Activated T-cell treated with anti-CD3 and anti-CD28 coated beads, Interleukin-2, amount 50 U/mL, for 4 hours (primary cell): ENCODE measurements at regions not wholly inside any gene's neighbourhood (a gene's known extent, or its start where the extent isn't known, plus 50 kb on each side); places are given as distances from the start of the nearest gene placed in this dataset.

Source experiments
- ATAC-seq, 2 donors: fragments of 200-7000 bp; cut with Tn5 transposase; one replicate each; pipeline ENCODE4 v1.10.0; 2021
- DNase-seq: peaks from one replicate; pipeline ENCODE4 v3.0.0-alpha.2; 2020
- H3K27me3 Mint-ChIP-seq: one replicate; pipeline ENCODE4 v1.8.0; 2021; ENCODE audit warnings: low read depth, mixed read lengths
- H3K36me3 Mint-ChIP-seq: one replicate; pipeline ENCODE4 v1.8.0; 2022; ENCODE audit warnings: mixed read lengths; ENCODE audit not compliant: insufficient read depth
- H3K4me1 Mint-ChIP-seq: one replicate; pipeline ENCODE4 v1.8.0; 2021; ENCODE audit warnings: low read depth, mixed read lengths
- H3K4me3 Mint-ChIP-seq: one replicate; pipeline ENCODE4 v1.8.0; 2021; ENCODE audit warnings: mild to moderate bottlenecking, moderate library complexity, mixed read lengths
- H3K9me3 Mint-ChIP-seq: one replicate; pipeline ENCODE4 v1.8.0; 2021; ENCODE audit warnings: mixed read lengths

- Mint-ChIP-seq H3K4me1 (peaks cover 12% of the 10 kb centered on the region), H3K4me3 (no peak overlapping the region), H3K27me3 (no peaks in the 10 kb centered on the region), H3K36me3 (peaks cover 11% of the 10 kb centered on the region), H3K9me3 (no peaks in the 10 kb centered on the region)
- no peak for DNase-seq
- ATAC-seq = no peak
These were observed 50.0 kb downstream of the NCOR2 start for GRCh38 chr12:124517260-124518050.

GRCh38 chr12:124516850-124517249, 50.6 kb downstream of the NCOR2 start:
- Mint-ChIP-seq H3K9me3 (no peaks in the 10 kb centered on the region), H3K4me1 (peaks cover 12% of the 10 kb centered on the region), H3K36me3 (peaks cover 7% of the 10 kb centered on the region), H3K27me3 (no peaks in the 10 kb centered on the region), H3K4me3 (no peak overlapping the region)
- DNase-seq (no peak), ATAC-seq (no peak)

DNA sequence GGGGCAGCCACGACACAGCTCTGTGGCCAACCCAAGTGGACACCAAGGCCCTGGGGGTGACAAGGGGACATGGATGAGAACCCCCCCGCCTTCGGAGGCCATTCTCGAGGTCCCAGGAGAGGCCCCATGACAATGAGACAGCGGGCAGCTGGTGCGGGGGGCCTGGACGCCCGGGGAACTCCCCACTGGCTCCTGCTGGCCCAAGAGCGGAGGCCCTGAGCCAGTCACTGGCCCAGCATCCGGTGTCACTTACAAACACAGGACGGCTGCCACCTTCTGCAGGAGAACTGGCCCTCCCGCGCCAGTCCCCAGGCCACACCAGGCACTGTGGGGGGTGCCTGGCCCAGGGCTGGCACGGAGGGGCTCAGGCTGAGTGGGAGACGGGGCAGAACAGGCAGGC, 51.4 kb downstream of the NCOR2 start:
- DNase-seq (no peak), ATAC-seq (no peak)
- H3K4me1 Mint-ChIP-seq = peaks cover 12% of the 10 kb centered on the region
- H3K36me3 Mint-ChIP-seq = peaks cover 6% of the 10 kb centered on the region
- no peaks in the 10 kb centered on the region for H3K9me3 Mint-ChIP-seq
- H3K4me3 Mint-ChIP-seq = no peak overlapping the region
- H3K27me3 Mint-ChIP-seq = no peaks in the 10 kb centered on the region

DNA sequence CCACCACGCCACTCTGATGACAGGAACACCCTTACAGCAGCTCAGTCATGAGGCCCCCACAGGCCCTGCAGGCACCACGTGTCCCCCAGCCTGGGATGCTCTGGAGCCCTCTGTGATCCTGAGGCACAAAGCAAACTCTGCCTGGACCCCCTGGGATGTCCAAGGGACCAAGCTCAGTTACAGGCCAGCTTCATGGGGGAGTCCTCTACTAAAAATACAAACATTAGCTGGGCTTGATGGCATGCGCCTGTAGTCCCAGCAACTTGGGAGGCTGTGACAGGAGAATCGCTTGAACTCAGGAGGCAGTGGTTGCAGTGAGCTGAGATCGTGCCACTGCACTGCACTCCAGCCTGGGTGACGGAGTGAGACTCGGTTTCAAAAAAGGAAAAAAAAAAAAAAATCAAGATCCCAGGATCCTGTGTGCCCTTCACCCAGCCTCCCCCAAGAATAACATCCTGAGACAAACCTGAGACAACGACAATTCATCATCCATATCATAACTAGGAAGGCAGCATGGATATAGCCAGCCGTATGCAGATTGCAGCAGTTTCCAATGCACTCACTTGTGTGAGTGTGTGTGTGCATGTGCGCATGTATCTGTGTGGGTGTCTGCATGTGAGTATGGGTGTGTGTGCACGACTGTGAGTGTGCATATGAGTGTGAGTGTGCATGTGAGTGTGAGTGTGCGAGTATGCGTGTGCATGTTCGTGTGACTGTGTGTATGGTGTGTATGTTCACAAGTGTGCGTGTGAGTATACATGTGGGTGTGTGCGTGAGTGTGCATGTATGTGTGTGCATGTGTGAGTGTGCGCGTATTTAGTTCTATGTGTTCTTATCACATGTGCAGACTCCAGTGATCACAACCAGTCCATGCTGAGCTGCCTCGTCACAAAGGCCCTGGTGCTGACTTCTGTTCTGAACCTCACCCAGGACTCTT, 52.1 kb downstream of the NCOR2 start:
- H3K4me3 Mint-ChIP-seq = no peak overlapping the region
- no peaks in the 10 kb centered on the region for H3K27me3 Mint-ChIP-seq
- no peaks in the 10 kb centered on the region for H3K9me3 Mint-ChIP-seq
- peaks cover 6% of the 10 kb centered on the region for H3K36me3 Mint-ChIP-seq
- no peak for DNase-seq
- no peak for ATAC-seq
- H3K4me1 Mint-ChIP-seq = peaks cover 12% of the 10 kb centered on the region

- Mint-ChIP-seq H3K4me3 (no peak overlapping the region), H3K36me3 (peaks cover 6% of the 10 kb centered on the region), H3K27me3 (no peaks in the 10 kb centered on the region), H3K4me1 (peaks cover 16% of the 10 kb centered on the region), H3K9me3 (no peaks in the 10 kb centered on the region)
- ATAC-seq (no peak), DNase-seq (no peak)
These were observed 53.0 kb downstream of the NCOR2 start for GRCh38 chr12:124514145-124514995.

DNA sequence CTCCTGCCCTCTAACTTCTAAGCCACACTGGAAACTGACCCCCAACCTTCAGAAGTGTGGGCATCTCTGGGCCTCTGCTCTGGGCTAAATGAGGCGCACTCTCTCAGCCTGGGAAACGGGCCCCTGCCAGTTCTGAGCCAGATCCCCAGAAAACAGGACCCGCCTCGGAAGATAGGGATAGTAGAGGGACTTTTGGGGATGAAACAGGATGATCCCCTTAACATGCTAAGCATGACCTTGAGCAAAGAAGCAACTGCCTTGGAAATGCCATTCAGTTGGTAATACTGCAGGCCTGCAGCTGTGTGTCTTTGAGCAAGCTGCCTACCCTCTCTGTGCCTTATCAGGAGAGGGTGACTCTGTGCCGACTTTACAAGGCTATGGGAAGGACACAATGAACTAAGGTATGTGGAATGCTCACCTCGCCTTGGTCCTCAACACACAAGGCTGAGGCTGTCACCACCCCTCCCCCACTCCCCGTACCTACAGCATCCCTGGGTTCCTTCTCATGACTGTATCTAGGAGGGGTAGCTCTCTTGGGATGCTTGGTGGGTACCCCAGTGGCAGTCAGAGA, 54.0 kb downstream of the NCOR2 start:
- DNase-seq (no peak), ATAC-seq (no peak)
- Mint-ChIP-seq H3K4me1 (peaks cover 13% of the 10 kb centered on the region), H3K9me3 (no peaks in the 10 kb centered on the region), H3K36me3 (peaks cover 6% of the 10 kb centered on the region), H3K4me3 (no peak overlapping the region), H3K27me3 (no peaks in the 10 kb centered on the region)

DNA sequence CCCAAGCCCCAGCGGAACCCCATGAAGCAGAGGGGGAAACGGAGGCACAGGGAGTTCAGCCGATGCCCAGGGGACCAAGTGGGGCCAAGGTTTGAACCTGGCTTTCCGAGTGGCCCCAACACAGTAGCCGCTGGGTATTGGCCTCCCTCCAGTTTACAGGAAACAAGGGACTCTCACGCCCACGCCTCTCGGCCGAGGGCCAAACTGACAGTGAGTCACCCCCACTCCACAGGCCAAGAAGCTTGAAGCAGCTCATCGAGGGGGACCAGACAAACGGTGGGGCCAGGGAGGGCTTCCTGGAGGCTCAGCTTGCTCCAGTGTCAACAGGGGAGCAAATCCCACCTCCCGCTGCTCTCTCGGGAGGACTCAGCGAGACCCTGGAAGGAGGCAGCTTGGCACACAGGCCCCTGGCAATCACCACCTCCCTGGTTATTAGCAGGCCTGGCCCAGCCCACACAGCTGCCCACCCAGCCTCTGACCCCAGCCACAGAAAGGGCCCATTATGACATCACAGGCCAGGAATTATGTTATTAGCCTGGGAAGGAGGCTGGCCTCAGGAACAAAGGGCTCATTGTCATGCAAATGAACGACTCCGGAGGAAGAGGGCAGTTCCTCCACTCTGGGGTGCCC, 54.6 kb downstream of the NCOR2 start:
- ATAC-seq = no peak
- DNase-seq = no peak
- Mint-ChIP-seq H3K4me1 (peaks cover 11% of the 10 kb centered on the region), H3K36me3 (peaks cover 6% of the 10 kb centered on the region), H3K27me3 (no peaks in the 10 kb centered on the region), H3K9me3 (no peaks in the 10 kb centered on the region), H3K4me3 (no peak overlapping the region)

DNA sequence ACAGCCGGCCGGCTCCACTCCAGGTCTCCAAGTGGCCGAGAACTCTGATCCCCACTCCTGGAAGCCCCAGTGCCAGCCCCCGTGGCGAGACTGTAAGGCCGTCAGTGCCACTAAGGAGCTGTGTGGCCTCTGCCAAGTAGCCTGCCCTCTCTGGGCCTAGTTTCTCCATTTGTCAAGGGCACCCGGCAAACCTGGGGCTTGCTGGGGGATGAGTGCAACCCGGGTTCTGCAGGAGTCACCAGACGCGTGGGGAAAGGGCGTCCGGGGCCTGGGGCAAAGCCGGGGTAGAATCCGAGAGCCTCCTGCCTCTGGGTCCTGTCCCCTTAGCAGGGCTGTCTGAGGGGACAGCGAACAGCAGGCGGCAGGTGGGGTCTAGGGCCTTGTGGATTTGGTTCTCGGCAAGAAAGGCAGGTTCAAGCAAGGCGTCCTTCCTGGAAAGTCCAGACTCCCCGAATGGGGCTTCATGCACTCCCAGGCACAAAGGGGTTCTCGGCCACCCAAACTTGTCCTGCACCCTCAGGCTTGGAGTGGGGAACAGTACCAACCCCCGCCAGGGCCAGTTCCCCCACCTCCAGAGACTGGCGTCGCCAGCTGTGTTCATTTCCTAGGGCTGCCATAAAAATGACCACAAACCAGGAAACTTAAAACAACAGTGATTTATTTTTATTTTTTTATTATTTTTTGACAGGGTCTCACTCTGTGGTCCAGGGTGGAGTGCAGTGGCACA, 56.0 kb downstream of the NCOR2 start:
- H3K4me1 Mint-ChIP-seq = peaks cover 20% of the 10 kb centered on the region
- no peaks in the 10 kb centered on the region for H3K9me3 Mint-ChIP-seq
- peaks cover 6% of the 10 kb centered on the region for H3K36me3 Mint-ChIP-seq
- H3K4me3 Mint-ChIP-seq = no peak overlapping the region
- DNase-seq (no peak), ATAC-seq (no peak)
- H3K27me3 Mint-ChIP-seq = no peaks in the 10 kb centered on the region

DNA sequence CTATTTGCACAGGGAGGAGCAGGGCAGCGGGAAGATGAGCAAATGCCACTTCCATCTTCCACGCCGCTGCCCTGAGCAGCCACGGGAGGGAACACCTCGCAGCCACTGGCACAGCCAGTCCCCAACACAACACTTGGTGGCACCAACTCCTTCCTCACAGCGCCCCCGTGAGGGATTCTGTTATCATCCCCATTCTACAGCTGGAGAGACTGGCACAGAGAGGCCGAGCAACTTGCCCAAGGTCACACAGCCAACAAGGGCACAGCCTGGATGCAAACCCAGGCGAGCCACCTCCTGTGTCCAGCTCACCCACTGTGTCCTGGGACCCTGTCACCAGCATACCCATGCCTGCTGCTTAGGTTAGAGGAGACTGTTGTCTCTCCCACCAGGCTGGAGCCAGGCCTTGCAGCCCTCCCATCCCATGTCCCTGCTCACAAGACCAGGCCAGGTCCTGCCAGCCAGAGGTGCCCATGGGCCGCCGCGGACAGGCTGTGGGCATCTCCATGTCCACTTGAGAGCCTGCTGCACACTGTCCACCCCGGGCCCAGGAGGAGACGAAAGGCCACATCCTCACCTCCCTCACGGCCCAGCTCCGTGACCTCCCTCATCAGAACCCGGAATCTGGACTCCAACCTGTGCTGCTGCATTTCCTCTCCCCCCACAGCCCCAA, 57.0 kb downstream of the NCOR2 start:
- DNase-seq (no peak), ATAC-seq (no peak)
- H3K9me3 Mint-ChIP-seq = no peaks in the 10 kb centered on the region
- H3K27me3 Mint-ChIP-seq = no peaks in the 10 kb centered on the region
- H3K36me3 Mint-ChIP-seq = peaks cover 2% of the 10 kb centered on the region
- H3K4me1 Mint-ChIP-seq = peaks cover 20% of the 10 kb centered on the region
- H3K4me3 Mint-ChIP-seq = no peak overlapping the region

DNA sequence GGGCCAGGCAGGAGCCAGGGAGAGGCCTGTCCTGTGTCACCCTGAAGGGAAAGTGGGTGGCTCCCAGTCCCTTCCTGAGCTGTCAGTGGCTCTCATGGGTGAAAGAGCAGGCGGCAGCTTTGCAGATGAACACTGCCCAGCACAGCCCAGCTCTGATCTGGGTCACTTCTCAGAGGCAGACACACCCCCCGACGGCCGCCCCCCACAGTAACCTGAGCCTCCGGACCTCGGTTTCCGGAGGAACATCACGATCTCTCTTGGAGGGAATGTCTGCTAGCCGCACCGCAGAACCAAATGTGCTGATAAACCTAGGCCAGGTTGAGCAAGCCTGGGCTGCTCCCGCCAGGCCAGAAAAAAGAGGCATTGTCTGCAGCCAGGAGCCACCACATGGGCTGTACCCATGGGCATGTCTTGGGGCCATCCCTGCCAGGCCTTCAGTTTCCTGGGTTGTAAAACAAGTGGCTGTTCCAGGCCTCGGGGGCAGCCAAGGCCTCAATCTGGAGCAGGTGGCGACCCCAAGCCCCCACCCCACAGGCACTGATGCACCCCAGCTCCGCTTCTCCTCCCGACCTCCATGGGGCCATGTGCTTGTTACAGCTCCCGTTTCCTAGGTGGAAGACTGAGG, 57.6 kb downstream of the NCOR2 start:
- H3K9me3 Mint-ChIP-seq = no peaks in the 10 kb centered on the region
- no peak overlapping the region for H3K4me3 Mint-ChIP-seq
- peaks cover 2% of the 10 kb centered on the region for H3K36me3 Mint-ChIP-seq
- no peak for DNase-seq
- peaks cover 20% of the 10 kb centered on the region for H3K4me1 Mint-ChIP-seq
- H3K27me3 Mint-ChIP-seq = no peaks in the 10 kb centered on the region
- no peak for ATAC-seq

DNA sequence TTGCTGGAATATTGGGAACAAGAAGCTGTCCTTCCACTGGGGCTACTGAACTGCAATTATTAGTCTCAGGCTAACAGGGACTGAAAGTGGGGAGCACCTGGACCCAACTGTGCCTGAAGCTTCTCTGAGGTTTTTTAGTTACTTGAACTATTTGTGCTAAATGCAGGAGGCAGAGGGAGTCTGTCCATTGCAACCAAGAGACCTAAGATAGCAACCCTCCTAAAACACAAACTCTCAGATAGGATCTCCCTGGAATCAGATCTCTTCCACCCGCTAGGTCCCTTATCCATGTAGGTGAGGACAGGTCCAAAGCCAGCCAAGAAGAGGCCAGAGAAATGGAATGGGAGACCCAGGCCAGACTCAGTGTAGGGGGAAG, 58.1 kb downstream of the NCOR2 start:
- peaks cover 20% of the 10 kb centered on the region for H3K4me1 Mint-ChIP-seq
- peaks cover 2% of the 10 kb centered on the region for H3K36me3 Mint-ChIP-seq
- no peaks in the 10 kb centered on the region for H3K9me3 Mint-ChIP-seq
- DNase-seq = no peak
- no peaks in the 10 kb centered on the region for H3K27me3 Mint-ChIP-seq
- no peak overlapping the region for H3K4me3 Mint-ChIP-seq
- ATAC-seq = no peak

GRCh38 chr12:124508381-124509079, 58.9 kb downstream of the NCOR2 start:
- Mint-ChIP-seq H3K9me3 (no peaks in the 10 kb centered on the region), H3K27me3 (no peaks in the 10 kb centered on the region), H3K36me3 (peaks cover under 1% of the 10 kb centered on the region), H3K4me3 (no peak overlapping the region), H3K4me1 (peaks cover 20% of the 10 kb centered on the region)
- DNase-seq (no peak), ATAC-seq (peak; percentile 14 to 18)
